Upper lobe of left lung (tissue), 6 donors: ENCODE measurements at regions not wholly inside any gene's neighbourhood (a gene's known extent, or its start where the extent isn't known, plus 50 kb on each side); places are given as distances from the start of the nearest gene placed in this dataset.

Experiments
- ATAC-seq, 2 donors: fragments of 200-7000 bp; cut with Tn5 transposase; one replicate each; pipeline ENCODE4 v1.9.1; 2022; ENCODE audit warnings: mild to moderate bottlenecking in 2 of 2, moderate library complexity in 2 of 2; ENCODE audit not compliant: low FRiP score in 2 of 2
- DNase-seq, 2 donors: peaks; one replicate each; pipeline ENCODE4 v3.0.0-alpha.2; 2019 to 2020
- H3K27ac ChIP-seq, 4 donors: fragments of 200-600 bp; sonication (generic); one replicate each; pipeline ENCODE4 v1.5.1; 2016 to 2019
- H3K27me3 ChIP-seq, 4 donors: fragments of 200-600 bp; sonication (generic); one replicate each; pipeline ENCODE4 v1.5.1; 2017 to 2019
- H3K36me3 ChIP-seq, 4 donors: fragments of 200-600 bp; sonication (generic); one replicate each; pipeline ENCODE4 v1.5.1; 2016 to 2019
- H3K4me1 ChIP-seq, 4 donors: fragments of 200-600 bp; sonication (generic); one replicate each; pipeline ENCODE4 v1.5.1; 2018 to 2019
- H3K4me3 ChIP-seq, 4 donors: fragments of 200-600 bp; sonication (generic); one replicate each; pipeline ENCODE4 v1.5.1; 2017 to 2019; ENCODE audit warnings: mild to moderate bottlenecking in 2 of 4, moderate library complexity in 1 of 4
- H3K9me3 ChIP-seq, 4 donors: fragments of 200-600 bp; sonication (generic); one replicate each; pipeline ENCODE4 v1.5.1; 2018 to 2019
- EP300 ChIP-seq, 4 donors: sonication (generic); formaldehyde crosslinking; IDR thresholded peaks; one replicate each; pipeline ENCODE4 v1.5.1; 2017; ENCODE audit warnings: antibody characterized with exemption in 4 of 4, control low read depth in 2 of 4
- POLR2A ChIP-seq, 4 donors: fragments of 450-650 bp; IDR thresholded peaks; one replicate each; pipeline ENCODE4 v1.5.1; 2016 to 2017; ENCODE audit warnings: antibody characterized with exemption in 4 of 4, mild to moderate bottlenecking in 2 of 4
- POLR2AphosphoS5 ChIP-seq, 2 donors: sonication (generic); formaldehyde crosslinking; IDR thresholded peaks; one replicate each; pipeline ENCODE4 v1.5.1; 2017; ENCODE audit warnings: antibody characterized with exemption in 2 of 2
- WGBS, 2 donors: methylation state at CpG; one replicate each; pipeline ENCODE4 v1.1.5; 2017 to 2018; 5-methylcytosine and 5-hydroxymethylcytosine counted together
- TF ChIP-seq, protein P1 (sequence below), 6 experiments: fragments of 450-650 bp in 4 of 6; fragments of 200-600 bp in 2 of 6; sonication (generic) in 2 of 6; IDR thresholded peaks; one replicate each; pipeline ENCODE4 v1.5.1; 2016 to 2019; ENCODE audit warnings: antibody characterized with exemption in 6 of 6
- donor health status: DM: no; HTN: no; CAD: no; lungs with moderate emphysema.
- donor health status: DM: no; HTN: yes; CAD: no; lungs with severe emphysema.

DNA sequence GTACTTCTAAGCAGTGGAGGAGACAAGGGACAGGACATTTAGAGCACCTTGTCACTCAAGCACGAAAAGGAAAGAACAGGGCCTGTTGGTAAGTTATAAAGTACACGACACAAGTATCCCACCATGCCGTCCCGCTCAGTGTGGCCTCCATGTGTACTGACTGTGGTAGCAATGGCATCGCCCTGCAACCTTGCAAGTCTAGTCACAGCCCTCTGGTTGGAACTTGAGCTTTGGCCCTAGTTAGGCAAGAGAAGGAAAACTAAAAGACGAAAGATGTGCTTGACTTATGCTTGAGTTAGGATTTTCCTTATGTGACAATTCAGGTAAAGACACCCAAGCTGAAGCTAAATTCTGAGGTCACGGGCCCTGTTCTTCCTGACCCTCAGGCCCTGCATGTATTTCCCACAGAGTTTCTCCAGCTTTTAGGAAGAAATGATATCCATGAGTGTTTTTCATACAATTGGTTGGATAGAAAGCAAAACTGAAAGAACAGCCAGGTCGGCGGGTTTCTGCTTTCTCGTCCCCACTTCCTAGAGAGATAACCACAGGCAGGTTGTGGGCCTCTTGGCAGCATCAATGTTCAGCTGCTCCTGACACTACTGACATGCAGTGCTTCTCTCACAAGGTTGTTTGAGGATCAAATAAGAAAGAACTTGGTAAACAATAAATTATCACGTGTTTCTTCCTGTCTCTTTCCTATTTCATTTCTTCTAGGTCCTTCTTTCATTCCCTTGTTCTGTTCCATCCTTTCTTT is 216.2 kb downstream of the IRS2 start:
- 78 to 79% methylated on average over 11 of the region's 11 CpGs for WGBS, 2 donors
- ATAC-seq (no peak), DNase-seq (no peak)
- no peak for TF ChIP-seq EP300 (IDR thresholded peaks at IDR 0.05)
- TF ChIP-seq POLR2AphosphoS5 (IDR thresholded peaks at IDR 0.05) = no peak
- Histone ChIP-seq H3K27me3 (no peaks in the 10 kb centered on the region), H3K27ac (no peak overlapping the region), H3K36me3 (no peaks in the 10 kb centered on the region), H3K4me1 (peaks cover 0 to 3% (median 0%) of the 10 kb centered on the region in 4 donors), H3K4me3 (no peak overlapping the region), H3K9me3 (no peaks in the 10 kb centered on the region)

DNA sequence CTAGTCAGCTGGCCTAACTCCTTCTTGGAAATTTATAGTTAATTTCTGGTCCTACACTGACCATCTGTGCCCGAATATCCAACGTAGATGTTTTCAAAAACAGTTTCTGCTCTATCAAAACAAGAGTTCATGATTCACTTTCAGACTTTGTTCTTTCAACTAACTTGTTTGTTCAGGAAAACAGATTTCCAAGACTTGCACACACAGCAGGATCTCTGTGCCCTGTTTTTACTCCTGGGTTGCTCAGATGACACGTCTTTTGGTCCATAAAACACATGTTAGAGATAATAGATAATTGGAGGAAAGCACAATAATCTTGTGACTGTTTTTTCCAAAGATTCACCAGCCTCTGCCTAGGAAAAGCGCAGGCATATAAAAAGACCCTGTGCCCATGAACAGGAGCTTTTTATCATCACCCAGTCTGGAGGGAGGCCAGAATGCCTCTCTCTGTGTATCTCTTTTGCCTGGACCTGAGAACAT is 218.0 kb downstream of the IRS2 start:
- Histone ChIP-seq H3K27ac (no peak overlapping the region), H3K4me1 (peaks cover 0 to 3% (median 0%) of the 10 kb centered on the region in 4 donors), H3K36me3 (no peaks in the 10 kb centered on the region), H3K9me3 (no peaks in the 10 kb centered on the region), H3K27me3 (no peaks in the 10 kb centered on the region), H3K4me3 (no peak overlapping the region)
- TF ChIP-seq POLR2AphosphoS5 (IDR thresholded peaks at IDR 0.05) = no peak
- WGBS, 2 donors = 67 to 87% methylated on average over 4 of the region's 4 CpGs
- no peak for ATAC-seq
- DNase-seq = no peak

DNA sequence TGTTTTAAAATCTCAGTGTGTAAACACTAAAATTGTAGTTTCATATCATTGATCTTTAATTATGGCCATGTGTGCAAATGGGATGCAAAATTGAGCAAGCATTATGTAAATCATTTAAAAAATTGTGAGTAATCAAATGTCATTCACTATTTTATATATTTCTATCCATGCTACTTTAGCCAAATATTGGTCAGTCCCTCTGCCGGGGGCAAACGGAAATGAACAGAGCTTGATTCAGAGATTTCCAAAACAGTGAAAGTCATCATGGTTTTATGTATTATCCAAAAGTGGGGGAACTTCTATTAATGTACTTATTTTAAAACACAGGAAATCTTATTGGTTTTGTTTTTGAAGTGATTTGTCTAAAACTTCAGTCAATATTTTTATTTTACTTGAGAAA is 219.1 kb downstream of the IRS2 start:
- no peak overlapping the region for H3K4me3 ChIP-seq
- DNase-seq (no peak), ATAC-seq (no peak)
- H3K27ac ChIP-seq = no peak overlapping the region
- WGBS, 2 donors = 78% methylated on average over 2 of the region's 2 CpGs
- H3K36me3 ChIP-seq = no peaks in the 10 kb centered on the region
- TF ChIP-seq, protein P1, sequence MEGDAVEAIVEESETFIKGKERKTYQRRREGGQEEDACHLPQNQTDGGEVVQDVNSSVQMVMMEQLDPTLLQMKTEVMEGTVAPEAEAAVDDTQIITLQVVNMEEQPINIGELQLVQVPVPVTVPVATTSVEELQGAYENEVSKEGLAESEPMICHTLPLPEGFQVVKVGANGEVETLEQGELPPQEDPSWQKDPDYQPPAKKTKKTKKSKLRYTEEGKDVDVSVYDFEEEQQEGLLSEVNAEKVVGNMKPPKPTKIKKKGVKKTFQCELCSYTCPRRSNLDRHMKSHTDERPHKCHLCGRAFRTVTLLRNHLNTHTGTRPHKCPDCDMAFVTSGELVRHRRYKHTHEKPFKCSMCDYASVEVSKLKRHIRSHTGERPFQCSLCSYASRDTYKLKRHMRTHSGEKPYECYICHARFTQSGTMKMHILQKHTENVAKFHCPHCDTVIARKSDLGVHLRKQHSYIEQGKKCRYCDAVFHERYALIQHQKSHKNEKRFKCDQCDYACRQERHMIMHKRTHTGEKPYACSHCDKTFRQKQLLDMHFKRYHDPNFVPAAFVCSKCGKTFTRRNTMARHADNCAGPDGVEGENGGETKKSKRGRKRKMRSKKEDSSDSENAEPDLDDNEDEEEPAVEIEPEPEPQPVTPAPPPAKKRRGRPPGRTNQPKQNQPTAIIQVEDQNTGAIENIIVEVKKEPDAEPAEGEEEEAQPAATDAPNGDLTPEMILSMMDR (IDR thresholded peaks at IDR 0.05) = no peak
- no peak for TF ChIP-seq POLR2AphosphoS5 (IDR thresholded peaks at IDR 0.05)
- no peak for TF ChIP-seq EP300 (IDR thresholded peaks at IDR 0.05)
- no peak for TF ChIP-seq POLR2A (IDR thresholded peaks at IDR 0.05)
- no peaks in the 10 kb centered on the region for H3K27me3 ChIP-seq
- H3K9me3 ChIP-seq = no peaks in the 10 kb centered on the region
- H3K4me1 ChIP-seq = peaks cover 0 to 3% (median 0%) of the 10 kb centered on the region in 4 donors

DNA sequence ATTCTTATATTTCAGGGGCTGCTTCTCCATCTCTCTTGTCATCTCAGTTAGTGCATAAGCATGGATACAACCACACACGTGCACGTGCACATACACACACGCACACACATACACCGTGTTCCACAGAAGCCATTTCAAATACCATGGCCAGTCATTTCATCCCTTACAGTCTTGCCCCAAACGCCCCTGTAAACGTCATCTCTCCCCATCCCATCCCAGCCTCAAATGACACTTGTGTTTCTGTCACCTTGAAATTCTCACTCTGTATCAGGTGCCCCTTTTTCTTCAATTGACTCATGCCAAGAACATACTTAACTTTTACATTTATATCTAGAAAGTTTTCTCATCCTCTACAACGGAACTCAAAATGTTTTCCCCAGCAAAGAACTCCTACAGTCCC is 220.5 kb downstream of the IRS2 start:
- ATAC-seq = no peak
- no peak for DNase-seq
- no peak overlapping the region for H3K27ac ChIP-seq
- H3K4me1 ChIP-seq = peaks cover 0 to 3% (median 0%) of the 10 kb centered on the region in 4 donors
- no peaks in the 10 kb centered on the region for H3K36me3 ChIP-seq
- H3K4me3 ChIP-seq = no peak overlapping the region
- 87% methylated on average over 7 of the region's 7 CpGs for WGBS, 2 donors
- H3K9me3 ChIP-seq = no peaks in the 10 kb centered on the region
- H3K27me3 ChIP-seq = no peaks in the 10 kb centered on the region
- no peak for TF ChIP-seq POLR2AphosphoS5 (IDR thresholded peaks at IDR 0.05)
- TF ChIP-seq, protein P1 (IDR thresholded peaks at IDR 0.05) = no peak
- TF ChIP-seq POLR2A (IDR thresholded peaks at IDR 0.05) = no peak
- no peak for TF ChIP-seq EP300 (IDR thresholded peaks at IDR 0.05)

DNA sequence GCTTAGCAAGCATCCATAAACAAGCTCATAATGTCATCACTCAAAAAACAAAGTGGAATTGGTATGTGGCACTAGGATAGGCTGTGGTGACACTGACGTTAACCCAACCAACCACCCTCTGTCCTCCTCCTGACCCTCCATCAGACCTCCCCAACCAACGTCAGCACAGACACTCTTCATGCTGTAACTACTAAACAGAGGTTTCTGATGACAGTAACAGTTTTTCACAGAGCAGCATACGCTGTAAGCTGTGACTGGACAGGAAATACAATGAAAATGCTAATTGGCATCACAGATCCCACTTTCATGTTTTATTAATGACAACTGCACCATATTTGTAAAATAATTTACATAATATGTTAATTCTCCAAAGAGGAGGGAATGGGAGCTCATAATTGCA is 238.0 kb downstream of the IRS2 start:
- DNase-seq = no peak
- H3K4me1 ChIP-seq = no peaks in the 10 kb centered on the region
- H3K36me3 ChIP-seq = no peaks in the 10 kb centered on the region
- TF ChIP-seq, protein P1 (IDR thresholded peaks at IDR 0.05) = no peak
- no peak for TF ChIP-seq POLR2A (IDR thresholded peaks at IDR 0.05)
- no peak for TF ChIP-seq POLR2AphosphoS5 (IDR thresholded peaks at IDR 0.05)
- no peak for TF ChIP-seq EP300 (IDR thresholded peaks at IDR 0.05)
- no peak for ATAC-seq
- no peaks in the 10 kb centered on the region for H3K9me3 ChIP-seq
- H3K27me3 ChIP-seq = no peaks in the 10 kb centered on the region
- WGBS, 2 donors = 68 to 79% methylated on average over 3 of the region's 3 CpGs
- H3K4me3 ChIP-seq = no peak overlapping the region
- H3K27ac ChIP-seq = no peak overlapping the region

DNA sequence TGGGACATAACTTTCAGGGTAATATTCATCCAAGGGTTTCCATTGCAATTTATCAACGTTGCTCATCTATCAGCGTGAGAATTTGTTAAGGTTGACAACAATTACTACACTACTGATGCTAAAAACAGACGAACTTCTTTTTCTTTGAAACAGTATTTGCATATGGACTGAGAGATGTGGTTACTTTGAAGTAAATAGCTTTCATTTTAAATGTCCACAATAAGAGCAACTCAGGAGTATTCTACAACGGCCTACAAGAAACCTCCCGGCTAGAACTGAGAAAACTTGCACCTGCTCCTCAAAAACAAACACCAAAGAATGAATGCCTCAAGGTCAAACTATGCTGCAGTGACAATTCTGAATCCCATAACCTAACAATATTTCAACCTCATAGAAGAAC is 238.4 kb downstream of the IRS2 start:
- no peaks in the 10 kb centered on the region for H3K27me3 ChIP-seq
- WGBS, 2 donors = 79 to 83% methylated on average over 5 of the region's 5 CpGs
- no peak for DNase-seq
- H3K36me3 ChIP-seq = no peaks in the 10 kb centered on the region
- H3K9me3 ChIP-seq = no peaks in the 10 kb centered on the region
- no peaks in the 10 kb centered on the region for H3K4me1 ChIP-seq
- H3K4me3 ChIP-seq = no peak overlapping the region
- no peak overlapping the region for H3K27ac ChIP-seq
- no peak for ATAC-seq
- TF ChIP-seq EP300 (IDR thresholded peaks at IDR 0.05) (no peak), POLR2AphosphoS5 (IDR thresholded peaks at IDR 0.05) (no peak), POLR2A (IDR thresholded peaks at IDR 0.05) (no peak)
- TF ChIP-seq, protein P1 (IDR thresholded peaks at IDR 0.05) = no peak
